AG04449 (cell line): ENCODE measurements at regions not wholly inside any gene's neighbourhood (a gene's known extent, or its start where the extent isn't known, plus 50 kb on each side); places are given as distances from the start of the nearest gene placed in this dataset.
"Not testable (repeated sequence)": the region's sequence is repeated elsewhere in the genome, so short reads cannot be mapped to it uniquely, and the experiment has no call there.

Experiments
- CTCF ChIA-PET: fragments of 350-600 bp; formaldehyde crosslinking; extraction: SDS; loops from one replicate; lab custom pipeline; 2021; ENCODE audit warnings: antibody characterized with exemption; lab: Yijun Ruan, JAX
- POLR2A ChIA-PET: fragments of 400-600, 350-600 bp; formaldehyde crosslinking; extraction: SDS; loops from one replicate; lab custom pipeline; 2020; ENCODE audit warnings: antibody characterized with exemption, inconsistent platforms; lab: Yijun Ruan, JAX
- DNase-seq: peaks from one replicate; pipeline ENCODE4 v3.0.0-alpha.2; 2010; ENCODE audit warnings: low read depth, low spot score
- H3K4me3 ChIP-seq: 2 replicates; pipeline ENCODE4 v1.5.1; 2011; ENCODE audit warnings: low read depth, mild to moderate bottlenecking, control low read depth, low read length
- CTCF ChIP-seq: IDR thresholded peaks from one replicate; pipeline ENCODE4 v1.5.1; 2011; ENCODE audit warnings: mild to moderate bottlenecking, moderate library complexity, low read length, control low read depth, inconsistent platforms; ENCODE audit not compliant: insufficient read depth; ENCODE audit errors: missing control alignments

- CTCF ChIA-PET: no interaction called here
These were observed 152.3 kb upstream of the MAD2L1 start for GRCh38 chr4:120218981-120219380.

GRCh38 chr4:120215350-120215749 is 148.7 kb upstream of the MAD2L1 start:
- ChIA-PET CTCF (no interaction called here), POLR2A (no interaction called here)
- H3K4me3 ChIP-seq: no peak overlapping the region
- DNase-seq: no peak
- TF ChIP-seq CTCF: no peak

More at GRCh38 chr4:120218981-120219380, 152.3 kb upstream of the MAD2L1 start:
- POLR2A ChIA-PET: no interaction called here
- no peak overlapping the region for H3K4me3 ChIP-seq
- no peak for TF ChIP-seq CTCF
- no peak for DNase-seq

GRCh38 chr4:120211408-120212015 is 144.9 kb upstream of the MAD2L1 start:
- no peak overlapping the region for H3K4me3 ChIP-seq
- POLR2A ChIA-PET: no interaction called here
- no peak for TF ChIP-seq CTCF
- DNase-seq: no peak
- CTCF ChIA-PET: no interaction called here

- no peak overlapping the region for H3K4me3 ChIP-seq
- ChIA-PET POLR2A (no interaction called here), CTCF (no interaction called here)
- no peak for DNase-seq
- TF ChIP-seq CTCF: no peak
These were observed 143.1 kb upstream of the MAD2L1 start for GRCh38 chr4:120209706-120210105.

- TF ChIP-seq CTCF: no peak
- no peak overlapping the region for H3K4me3 ChIP-seq
- POLR2A ChIA-PET: no interaction called here
- DNase-seq: no peak
- CTCF ChIA-PET: no interaction called here
These were observed 140.4 kb upstream of the MAD2L1 start for GRCh38 chr4:120207021-120207420.

- no peak for TF ChIP-seq CTCF
- POLR2A ChIA-PET: no interaction called here
- H3K4me3 ChIP-seq: no peak overlapping the region
- no peak for DNase-seq
- CTCF ChIA-PET: no interaction called here
These were observed 135.6 kb upstream of the MAD2L1 start for GRCh38 chr4:120202222-120202621.

GRCh38 chr4:120200573-120201110 is 134.0 kb upstream of the MAD2L1 start:
- CTCF ChIA-PET, DNase-seq, H3K4me3 ChIP-seq, POLR2A ChIA-PET: not testable (repeated sequence)
